Cardiac fibroblast (primary cell): ENCODE measurements at regions not wholly inside any gene's neighbourhood (a gene's known extent, or its start where the extent isn't known, plus 50 kb on each side); places are given as distances from the start of the nearest gene placed in this dataset.
A peak's percentile ranks its signal among the peaks of the same experiment; 100 is the strongest.

ENCODE experiments used
- DNase-seq, 2 donors: peaks; one replicate each; pipeline versions ENCODE4 v3.0.0 to v3.0.0-alpha.2; 2010; ENCODE audit warnings: low read depth in 2 of 2
- H3K4me3 ChIP-seq, 2 donors: replicated peaks in 1 of 2; 1 replicate in 1 of 2; 2 replicates in 1 of 2; pipeline ENCODE4 v1.5.1; 2011; ENCODE audit warnings: low read depth in 2 of 2, low read length in 2 of 2, mild to moderate bottlenecking in 2 of 2, moderate library complexity in 1 of 2
- CTCF ChIP-seq: IDR thresholded peaks from one replicate; pipeline ENCODE4 v1.5.1; 2011; ENCODE audit warnings: low read depth, mild to moderate bottlenecking, low read length, inconsistent platforms

DNA sequence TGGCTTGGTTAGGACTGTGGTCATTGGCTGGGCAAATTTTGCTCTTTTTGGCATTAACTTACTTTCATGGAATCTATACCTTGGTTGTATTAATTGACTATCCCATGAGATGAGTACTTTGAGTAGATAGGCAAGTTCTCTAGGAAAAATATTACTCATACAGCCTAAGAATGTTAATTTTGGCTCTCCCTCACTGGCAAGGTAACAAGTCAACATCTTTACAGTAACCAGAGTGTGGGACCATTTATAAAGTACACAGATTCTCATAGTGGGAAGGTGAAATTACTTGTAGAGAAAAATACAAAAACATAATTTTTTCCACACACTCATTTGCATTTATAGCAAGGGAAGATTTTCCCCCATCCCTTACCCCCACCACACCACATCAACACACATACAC, 154.6 kb upstream of the ZNF608 start:
- DNase-seq: peak in 1 of 2 donors; percentile 27
- TF ChIP-seq CTCF: no peak
- no peak overlapping the region for H3K4me3 ChIP-seq

GRCh38 chr5:124902097-124902821, 155.8 kb upstream of the ZNF608 start:
- DNase-seq: peak; percentile 16 to 30
- TF ChIP-seq CTCF: no peak
- H3K4me3 ChIP-seq: no peak overlapping the region

- TF ChIP-seq CTCF: no peak
- H3K4me3 ChIP-seq: no peak overlapping the region
- DNase-seq: no peak
These were observed 159.1 kb upstream of the ZNF608 start for GRCh38 chr5:124905256-124906130.

DNA sequence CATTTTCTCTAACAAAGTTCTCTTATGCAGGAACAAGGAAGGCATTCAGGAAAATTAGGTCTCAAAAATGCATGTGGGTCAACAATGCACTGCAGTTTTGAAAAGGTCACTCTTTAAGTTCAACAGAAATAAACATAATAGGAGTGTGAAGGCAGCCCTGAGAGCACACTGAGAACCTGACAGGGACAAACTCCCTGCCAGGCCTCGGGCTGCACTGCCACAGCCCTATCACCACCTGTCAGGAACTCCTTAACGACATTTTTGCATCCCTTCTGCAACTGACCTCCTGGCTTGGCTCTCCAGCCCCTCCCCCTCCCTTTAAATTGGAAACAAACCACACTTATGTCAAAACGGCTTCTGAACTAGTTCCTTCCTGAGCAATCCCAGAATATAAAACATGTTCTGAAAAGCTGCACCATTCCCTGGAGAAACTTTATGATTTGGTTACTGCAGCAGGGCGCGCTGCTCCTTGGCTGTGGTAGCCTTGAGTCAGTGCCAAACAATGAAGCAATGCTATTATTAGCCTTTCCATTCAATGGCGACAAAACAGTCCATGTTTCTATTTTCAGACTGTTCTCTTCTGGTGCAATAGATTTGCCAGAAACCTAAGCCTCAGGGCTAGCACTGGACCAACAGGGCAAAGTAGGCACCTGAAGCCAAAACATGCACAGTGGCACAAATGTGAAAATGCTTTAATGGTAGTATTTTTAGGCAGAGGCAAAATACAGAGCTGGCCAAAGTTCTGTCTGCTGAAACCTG, 160.1 kb upstream of the ZNF608 start:
- peak; percentile 13 for TF ChIP-seq CTCF
- no peak overlapping the region for H3K4me3 ChIP-seq
- peak; percentile 85 to 94 for DNase-seq

DNA sequence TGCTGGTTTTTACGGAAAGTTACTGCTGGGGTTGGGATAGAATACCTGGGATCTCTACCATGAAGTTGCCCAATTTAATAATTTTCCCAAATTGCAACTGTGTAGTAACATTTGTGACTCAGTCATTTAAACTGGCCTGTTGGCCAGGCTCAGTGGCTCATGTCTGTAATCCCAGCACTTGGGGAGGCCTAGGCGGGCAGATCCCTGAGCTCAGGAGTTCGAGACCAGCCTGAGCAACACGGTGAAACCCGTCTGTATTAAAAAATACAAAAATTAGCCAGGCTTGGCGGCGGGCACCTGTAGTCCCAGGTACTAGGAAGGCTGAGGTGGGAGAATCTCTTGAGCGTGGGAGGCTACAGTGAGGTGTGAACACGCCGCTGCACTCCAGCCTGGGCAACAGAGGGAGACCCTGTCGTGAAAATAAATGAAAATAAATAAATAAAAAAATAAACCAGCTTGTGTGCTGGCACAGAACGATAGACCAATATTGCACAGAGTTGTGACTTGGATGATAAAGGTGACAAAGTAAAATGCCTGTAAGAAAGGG, 160.7 kb upstream of the ZNF608 start:
- no peak overlapping the region for H3K4me3 ChIP-seq
- peak in 1 of 2 donors; percentile 53 for DNase-seq
- no peak for TF ChIP-seq CTCF

- H3K4me3 ChIP-seq: no peak overlapping the region
- no peak for TF ChIP-seq CTCF
- peak; percentile 12 to 59 for DNase-seq
These were observed 162.4 kb upstream of the ZNF608 start for GRCh38 chr5:124908581-124909451.
